ENCODE measurements at regions not wholly inside any gene's neighbourhood (a gene's known extent, or its start where the extent isn't known, plus 50 kb on each side); places are given as distances from the start of the nearest gene placed in this dataset.

- Histone ChIP-seq H3K4me1 (ENCODE audit: insufficient read depth, low read length, poor library complexity, severe bottlenecking) (no peaks in the 10 kb centered on the region), H3K9me2 (ENCODE audit: insufficient read depth, low read length) (no peaks in the 10 kb centered on the region), H4K20me1 (ENCODE audit: insufficient read depth, low read length) (no peaks in the 10 kb centered on the region), H2AFZ (ENCODE audit: low read length) (no peak overlapping the region), H3K36me3 (ENCODE audit: insufficient read depth, low read length) (no peaks in the 10 kb centered on the region), H3K27ac (ENCODE audit: low read depth, low read length, poor library complexity, severe bottlenecking) (no peak overlapping the region), H3K4me2 (ENCODE audit: low read length) (no peak overlapping the region), H3K79me2 (ENCODE audit: insufficient read depth, low read depth, low read length) (no peaks in the 10 kb centered on the region), H3K9me3 (ENCODE audit: low read length) (no peaks in the 10 kb centered on the region), H3K4me3 (ENCODE audit: low read depth, low read length, poor library complexity, severe bottlenecking) (no peak overlapping the region)
- ChIA-PET POLR2A (no interaction called here), CTCF (ENCODE audit: unreplicated experiment) (no interaction called here)
- DNase-seq (ENCODE audit: low spot score): no peak
- BruUV-seq (replicated peaks): no TSS peak
- TF ChIP-seq EZH2phosphoT487 (IDR thresholded peaks at IDR 0.05; ENCODE audit: borderline replicate concordance, low read depth, low read length): no peak
- TF ChIP-seq CTCF (conservative IDR thresholded peaks at IDR 0.05; ENCODE audit: low read length): no peak
- intact Hi-C loops (cut with micrococcal nuclease; ENCODE audit: unreplicated experiment): no loop called here
Measured at GRCh38 chr6:124882579-124883393, 79.5 kb upstream of the RNF217 start.

GRCh38 chr6:124885171-124885570 is 77.1 kb upstream of the RNF217 start:
- no peaks in the 10 kb centered on the region for H3K4me1 ChIP-seq (ENCODE audit: insufficient read depth, low read length, poor library complexity, severe bottlenecking)
- ChIA-PET CTCF (ENCODE audit: unreplicated experiment) (no interaction called here), POLR2A (interaction anchor here (1.1 kb wide), 1 partner anchor 33 kb away, joined by 3 read pairs; no protein-coding TSS in a partner anchor)
- H3K9me3 ChIP-seq (ENCODE audit: low read length): no peaks in the 10 kb centered on the region
- no peak overlapping the region for H3K27ac ChIP-seq (ENCODE audit: low read depth, low read length, poor library complexity, severe bottlenecking)
- no peaks in the 10 kb centered on the region for H3K79me2 ChIP-seq (ENCODE audit: insufficient read depth, low read depth, low read length)
- TF ChIP-seq CTCF (conservative IDR thresholded peaks at IDR 0.05; ENCODE audit: low read length) (no peak), EZH2phosphoT487 (IDR thresholded peaks at IDR 0.05; ENCODE audit: borderline replicate concordance, low read depth, low read length) (no peak)
- H3K9me2 ChIP-seq (ENCODE audit: insufficient read depth, low read length): no peaks in the 10 kb centered on the region
- intact Hi-C loops (cut with micrococcal nuclease; ENCODE audit: unreplicated experiment): no loop called here
- no peaks in the 10 kb centered on the region for H3K36me3 ChIP-seq (ENCODE audit: insufficient read depth, low read length)
- no TSS peak for BruUV-seq (replicated peaks)
- no peak overlapping the region for H3K4me3 ChIP-seq (ENCODE audit: low read depth, low read length, poor library complexity, severe bottlenecking)
- no peak for DNase-seq (ENCODE audit: low spot score)
- no peak overlapping the region for H2AFZ ChIP-seq (ENCODE audit: low read length)
- no peaks in the 10 kb centered on the region for H4K20me1 ChIP-seq (ENCODE audit: insufficient read depth, low read length)
- no peak overlapping the region for H3K4me2 ChIP-seq (ENCODE audit: low read length)

- H3K27ac ChIP-seq (ENCODE audit: low read depth, low read length, poor library complexity, severe bottlenecking): no peak overlapping the region
- no peaks in the 10 kb centered on the region for H3K79me2 ChIP-seq (ENCODE audit: insufficient read depth, low read depth, low read length)
- no peak for DNase-seq (ENCODE audit: low spot score)
- H3K4me2 ChIP-seq (ENCODE audit: low read length): no peak overlapping the region
- no peaks in the 10 kb centered on the region for H3K9me2 ChIP-seq (ENCODE audit: insufficient read depth, low read length)
- CTCF ChIA-PET (ENCODE audit: unreplicated experiment): no interaction called here
- no peaks in the 10 kb centered on the region for H4K20me1 ChIP-seq (ENCODE audit: insufficient read depth, low read length)
- H3K4me3 ChIP-seq (ENCODE audit: low read depth, low read length, poor library complexity, severe bottlenecking): no peak overlapping the region
- no peak overlapping the region for H2AFZ ChIP-seq (ENCODE audit: low read length)
- POLR2A ChIA-PET: interaction anchor here (0.6 kb wide), 2 partner anchors 64 to 1260 kb away, joined by 3 read pairs; no protein-coding TSS in a partner anchor
- no peaks in the 10 kb centered on the region for H3K36me3 ChIP-seq (ENCODE audit: insufficient read depth, low read length)
- BruUV-seq (replicated peaks): no TSS peak
- no peaks in the 10 kb centered on the region for H3K9me3 ChIP-seq (ENCODE audit: low read length)
- intact Hi-C loops (cut with micrococcal nuclease; ENCODE audit: unreplicated experiment): no loop called here
- no peaks in the 10 kb centered on the region for H3K4me1 ChIP-seq (ENCODE audit: insufficient read depth, low read length, poor library complexity, severe bottlenecking)
- TF ChIP-seq CTCF (conservative IDR thresholded peaks at IDR 0.05; ENCODE audit: low read length) (no peak), EZH2phosphoT487 (IDR thresholded peaks at IDR 0.05; ENCODE audit: borderline replicate concordance, low read depth, low read length) (no peak)
Measured at GRCh38 chr6:124887872-124888580, 74.2 kb upstream of the RNF217 start.

Data from OCI-LY7 (cell line).